H1 (cell line): ENCODE measurements at regions not wholly inside any gene's neighbourhood (a gene's known extent, or its start where the extent isn't known, plus 50 kb on each side); places are given as distances from the start of the nearest gene placed in this dataset.

Experiments
- CTCF ChIA-PET: fragments of 300-600 bp; sonication (Branson Sonifier 250); formaldehyde crosslinking; loops from one replicate; lab custom pipeline; 2021; ENCODE audit not compliant: partially characterized antibody; lab: Charles Lee
- POLR2A ChIA-PET: fragments of 300-600 bp; sonication (Branson Sonifier 250); formaldehyde crosslinking; loops from one replicate; lab custom pipeline; 2021; ENCODE audit warnings: inconsistent platforms; ENCODE audit not compliant: partially characterized antibody; lab: Charles Lee
- DNase-seq, 2 experiments: peaks; one replicate each; pipeline versions ENCODE4 v3.0.0 to v3.0.0-alpha.2; 2010 to 2022; ENCODE audit warnings: low spot score in 2 of 2, low read depth in 1 of 2, mixed read lengths in 1 of 2
- FAIRE-seq: peaks from 2 replicates; lab custom pipeline; 2011; peaks lifted over from hg19 to GRCh38; lab: Jason Lieb, UNC
- H2AFZ ChIP-seq: 2 replicates; pipeline ENCODE4 v1.8.1; 2012; ENCODE audit warnings: low read length, inconsistent platforms
- H2AK5ac ChIP-seq: 2 replicates; pipeline ENCODE4 v1.6.1; 2013; ENCODE audit warnings: low read depth, low read length
- H2BK120ac ChIP-seq: replicated peaks from 2 replicates; pipeline ENCODE3; 2013; ENCODE audit warnings: low read depth, low read length, inconsistent platforms
- H2BK12ac ChIP-seq: 2 replicates; pipeline ENCODE4 v1.6.1; 2013; ENCODE audit warnings: low read depth, low read length
- H2BK15ac ChIP-seq: 2 replicates; pipeline ENCODE4 v1.6.1; 2013; ENCODE audit warnings: low read length
- H2BK20ac ChIP-seq: 2 replicates; pipeline ENCODE4 v1.6.1; 2013; ENCODE audit warnings: low read length
- H2BK5ac ChIP-seq: 2 replicates; pipeline ENCODE4 v1.6.1; 2013; ENCODE audit warnings: low read depth, low read length
- H3K14ac ChIP-seq: 2 replicates; pipeline ENCODE4 v1.6.1; 2013; ENCODE audit warnings: inconsistent platforms; ENCODE audit not compliant: insufficient read length
- H3K18ac ChIP-seq: 2 replicates; pipeline ENCODE4 v1.6.1; 2013; ENCODE audit warnings: low read length; ENCODE audit errors: extremely low read depth
- H3K23ac ChIP-seq: 2 replicates; pipeline ENCODE4 v1.6.1; 2013; ENCODE audit warnings: inconsistent platforms; ENCODE audit not compliant: insufficient read length
- H3K23me2 ChIP-seq: 2 replicates; pipeline ENCODE4 v1.6.1; 2013; ENCODE audit warnings: low read depth, low read length
- H3K27ac ChIP-seq: 2 replicates; pipeline ENCODE4 v1.6.1; 2011; ENCODE audit warnings: low read depth, low read length, inconsistent platforms
- H3K27me3 ChIP-seq, 4 experiments: replicated peaks in 1 of 4; 1 replicate in 1 of 4; 2 replicates in 3 of 4; pipeline versions ENCODE4 v1.6.1 to v1.8.1; 2011 to 2013; ENCODE audit warnings: low read length in 3 of 4, mild to moderate bottlenecking in 3 of 4, inconsistent platforms in 2 of 4, mixed read lengths in 2 of 4, moderate library complexity in 1 of 4; ENCODE audit not compliant: control insufficient read depth in 3 of 4, insufficient read depth in 3 of 4; ENCODE audit errors: extremely low read depth in 1 of 4
- H3K36me3 ChIP-seq, 4 experiments: 2 replicates each; pipeline versions ENCODE4 v1.6.1 to v1.8.1; 2011 to 2013; ENCODE audit warnings: mild to moderate bottlenecking in 4 of 4, low read length in 3 of 4, moderate library complexity in 2 of 4, control low read depth in 1 of 4, inconsistent platforms in 1 of 4; ENCODE audit not compliant: insufficient read depth in 4 of 4, control insufficient read depth in 2 of 4
- H3K4ac ChIP-seq: replicated peaks from 2 replicates; pipeline ENCODE3; 2013; ENCODE audit warnings: low read length, low read depth, mixed read lengths, inconsistent platforms; ENCODE audit not compliant: insufficient read length
- H3K4me1 ChIP-seq, 4 experiments: replicated peaks in 1 of 4; 1 replicate in 1 of 4; 2 replicates in 3 of 4; pipeline versions ENCODE4 v1.6.1 to v1.8.1; 2011 to 2013; ENCODE audit warnings: low read length in 3 of 4, inconsistent platforms in 2 of 4, mixed read lengths in 1 of 4; ENCODE audit not compliant: insufficient read depth in 4 of 4, control insufficient read depth in 3 of 4
- H3K4me2 ChIP-seq, 2 experiments: 2 replicates each; pipeline versions ENCODE4 v1.6.1 to v1.8.1; 2011 to 2013; ENCODE audit warnings: low read depth in 2 of 2, low read length in 2 of 2, control low read depth in 1 of 2, inconsistent platforms in 1 of 2, mild to moderate bottlenecking in 1 of 2; ENCODE audit not compliant: insufficient read depth in 1 of 2
- H3K4me3 ChIP-seq, 4 experiments: fragments of 200-600, 300-600 bp in 1 of 4; sonication (generic), shearing (Covaris generic), sonication (Bioruptor Twin) in 1 of 4; 2 replicates each; pipeline versions ENCODE4 v1.5.1 to v1.8.1; 2011 to 2016; ENCODE audit warnings: low read length in 4 of 4, low read depth in 3 of 4, control low read depth in 2 of 4, inconsistent platforms in 2 of 4, mild to moderate bottlenecking in 2 of 4, mixed read lengths in 1 of 4, moderate library complexity in 1 of 4; ENCODE audit not compliant: insufficient read depth in 2 of 4; ENCODE audit errors: extremely low read depth in 1 of 4
- H3K56ac ChIP-seq: replicated peaks from 2 replicates; pipeline ENCODE3; 2013; ENCODE audit warnings: low read depth, mild to moderate bottlenecking, mixed read lengths, low read length, inconsistent platforms; ENCODE audit not compliant: insufficient read length
- H3K79me1 ChIP-seq: 2 replicates; pipeline ENCODE4 v1.6.1; 2013; ENCODE audit warnings: low read depth, low read length, control low read depth
- H3K79me2 ChIP-seq, 2 experiments: 2 replicates each; pipeline versions ENCODE4 v1.6.1 to v1.8.1; 2012 to 2013; ENCODE audit warnings: low read length in 2 of 2, mild to moderate bottlenecking in 2 of 2, inconsistent platforms in 1 of 2; ENCODE audit not compliant: insufficient read depth in 2 of 2, control insufficient read depth in 1 of 2
- H3K9ac ChIP-seq, 4 experiments: replicated peaks in 1 of 4; 1 replicate in 1 of 4; 2 replicates in 3 of 4; pipeline versions ENCODE4 v1.6.1 to v1.8.1; 2011 to 2013; ENCODE audit warnings: low read depth in 3 of 4, low read length in 3 of 4, control low read depth in 2 of 4, mild to moderate bottlenecking in 2 of 4, moderate library complexity in 2 of 4, inconsistent platforms in 1 of 4; ENCODE audit errors: extremely low read depth in 1 of 4
- H3K9me3 ChIP-seq, 2 experiments: 2 replicates each; pipeline versions ENCODE4 v1.6.1 to v1.8.1; 2012 to 2013; ENCODE audit warnings: mild to moderate bottlenecking in 2 of 2, moderate library complexity in 2 of 2, control low read depth in 1 of 2, inconsistent platforms in 1 of 2, low read depth in 1 of 2, low read length in 1 of 2, mixed read lengths in 1 of 2; ENCODE audit not compliant: insufficient read depth in 2 of 2
- H4K20me1 ChIP-seq, 2 experiments: replicated peaks in 1 of 2; 2 replicates each; pipeline versions ENCODE3 to v1.8.1; 2011 to 2013; ENCODE audit warnings: inconsistent platforms in 2 of 2, low read length in 2 of 2, mild to moderate bottlenecking in 1 of 2; ENCODE audit not compliant: insufficient read depth in 2 of 2, control insufficient read depth in 1 of 2
- H4K5ac ChIP-seq: 2 replicates; pipeline ENCODE4 v1.6.1; 2013; ENCODE audit warnings: low read length, low read depth, mixed read lengths, inconsistent platforms; ENCODE audit not compliant: insufficient read length
- H4K8ac ChIP-seq: 2 replicates; pipeline ENCODE4 v1.8.0; 2013; ENCODE audit warnings: mild to moderate bottlenecking, moderate library complexity, low read length, inconsistent platforms; ENCODE audit not compliant: insufficient read depth; ENCODE audit errors: extremely low read depth
- H4K91ac ChIP-seq: replicated peaks from 2 replicates; pipeline ENCODE3; 2013; ENCODE audit warnings: low read length, mixed read lengths, inconsistent platforms; ENCODE audit not compliant: insufficient read length
- CBX8 ChIP-seq: fragments of 300-800, 300-1000 bp; sonication (generic); IDR thresholded peaks from 2 replicates; pipeline ENCODE4 v1.7.1; 2016; ENCODE audit warnings: low read depth, low read length, borderline replicate concordance
- CHD1 ChIP-seq: IDR thresholded peaks from 2 replicates; pipeline ENCODE4 v1.6.1; 2012; ENCODE audit warnings: low read depth, low read length, improper control_type of control experiment
- GTF2F1 ChIP-seq: IDR thresholded peaks from 2 replicates; pipeline ENCODE4 v1.6.1; 2012; ENCODE audit warnings: low read depth, low read length, improper control_type of control experiment, borderline replicate concordance
- NRF1 ChIP-seq: IDR thresholded peaks from 2 replicates; pipeline ENCODE4 v1.6.1; 2011; ENCODE audit warnings: mild to moderate bottlenecking, low read depth, low read length, improper control_type of control experiment
- PHF8 ChIP-seq: fragments of 200-600 bp; sonication (generic); conservative IDR thresholded peaks from 2 replicates; pipeline ENCODE4 v1.7.1; 2012; ENCODE audit warnings: low read depth, mild to moderate bottlenecking, inconsistent platforms, low read length, moderate library complexity
- TAF1 ChIP-seq: IDR thresholded peaks from 2 replicates; pipeline ENCODE4 v1.6.1; 2011; ENCODE audit warnings: mild to moderate bottlenecking, low read depth, low read length
- WGBS, 2 experiments: shearing (Covaris generic) in 1 of 2; methylation state at CpG; one replicate each; pipeline versions ENCODE4 v1.1.6 to v1.1.7; 2013 to 2015; ENCODE audit warnings: low lambda C conversion rate in 2 of 2, mixed read lengths in 2 of 2, inconsistent platforms in 1 of 2, low coverage in 1 of 2, missing lambda C conversion rate in 1 of 2; ENCODE audit not compliant: insufficient replicate concordance in 2 of 2, insufficient coverage in 1 of 2, insufficient read length in 1 of 2; ENCODE audit errors: extremely low coverage in 1 of 2, missing lambda C conversion rate in 1 of 2; 5-methylcytosine and 5-hydroxymethylcytosine counted together

DNA sequence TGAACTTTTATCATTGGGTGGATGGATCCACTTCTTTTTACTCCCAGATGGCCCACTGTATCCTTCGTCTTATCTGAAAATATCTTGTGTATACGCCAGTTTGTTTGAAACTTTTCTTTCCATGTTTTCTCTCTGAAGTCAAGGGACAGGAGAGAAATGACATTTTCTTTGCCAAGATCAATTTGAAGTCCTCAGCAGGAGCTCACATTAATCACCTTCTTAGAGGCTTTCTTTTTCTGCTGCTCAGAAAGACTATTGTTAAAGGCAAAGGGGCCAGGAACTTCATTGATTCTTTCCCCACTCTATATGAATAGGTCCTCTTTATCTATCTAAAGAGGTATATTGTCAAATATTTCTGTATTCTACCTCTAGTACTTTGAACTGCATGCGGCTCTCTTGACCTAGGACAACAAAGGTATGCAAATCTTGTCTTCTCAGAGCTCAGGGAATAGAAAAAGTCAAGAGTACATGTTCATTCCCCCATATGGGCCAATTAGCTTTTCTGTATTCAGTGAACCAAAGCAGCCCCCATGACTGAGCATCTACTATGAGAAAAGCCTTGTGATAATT is 583.3 kb downstream of the HS3ST4 start:
- H2AK5ac ChIP-seq = no peak overlapping the region
- no peak overlapping the region for H2BK5ac ChIP-seq
- H3K4ac ChIP-seq = no peak overlapping the region
- no peak overlapping the region for H3K9ac ChIP-seq
- no peaks in the 10 kb centered on the region for H3K79me2 ChIP-seq
- H2BK12ac ChIP-seq = no peak overlapping the region
- H4K8ac ChIP-seq = no peak overlapping the region
- no peak overlapping the region for H3K4me2 ChIP-seq
- no peak for FAIRE-seq
- CTCF ChIA-PET = interaction anchor here (1.2 kb wide), 1 partner anchor 8 kb away, joined by 4 read pairs; no protein-coding TSS in a partner anchor
- no peaks in the 10 kb centered on the region for H3K27me3 ChIP-seq
- H3K18ac ChIP-seq = no peak overlapping the region
- no peak overlapping the region for H2BK20ac ChIP-seq
- peaks cover 5% of the 10 kb centered on the region; the same call in 1 of the 2 replicates for H3K23me2 ChIP-seq
- peaks cover 0 to 2% of the 10 kb centered on the region in 2 experiments for H4K20me1 ChIP-seq
- H2AFZ ChIP-seq = no peak overlapping the region
- no peaks in the 10 kb centered on the region for H3K36me3 ChIP-seq
- no peak overlapping the region for H2BK120ac ChIP-seq
- WGBS, 2 experiments = 90% methylated on average over 3 of the region's 3 CpGs; no CpG with 5 or more reads in 1 of the 2 experiments
- H3K56ac ChIP-seq = no peak overlapping the region
- H3K27ac ChIP-seq = no peak overlapping the region
- no peak overlapping the region for H4K5ac ChIP-seq
- no peak overlapping the region for H4K91ac ChIP-seq
- H3K23ac ChIP-seq = no peak overlapping the region
- no peak overlapping the region for H3K4me3 ChIP-seq
- POLR2A ChIA-PET = no interaction called here
- H3K4me1 ChIP-seq = no peaks in the 10 kb centered on the region
- H3K79me1 ChIP-seq = no peaks in the 10 kb centered on the region
- H3K14ac ChIP-seq = no peak overlapping the region
- peaks cover 0 to 4% of the 10 kb centered on the region in 2 experiments; a peak in 2 of 4 replicates for H3K9me3 ChIP-seq
- no peak for TF ChIP-seq CHD1
- no peak for TF ChIP-seq NRF1
- no peak for TF ChIP-seq TAF1
- TF ChIP-seq PHF8 = no peak
- no peak for TF ChIP-seq CBX8
- no peak for TF ChIP-seq GTF2F1
- no peak overlapping the region for H2BK15ac ChIP-seq
- no peak for DNase-seq
